ENCODE measurements at regions not wholly inside any gene's neighbourhood (a gene's known extent, or its start where the extent isn't known, plus 50 kb on each side); places are given as distances from the start of the nearest gene placed in this dataset.

- Mint-ChIP-seq H3K27me3 (peaks cover 7% of the 10 kb centered on the region), H3K4me3 (no peak overlapping the region), H3K4me1 (no peaks in the 10 kb centered on the region), H3K9me3 (ENCODE audit: insufficient read depth) (peaks cover 3% of the 10 kb centered on the region), H3K27ac (no peak overlapping the region)
- Histone ChIP-seq H3K27ac (ENCODE audit: low read length in 2 of 2) (no peak overlapping the region), H3K36me3 (replicated peaks in 1 of 2; ENCODE audit: control extremely low read depth in 1 of 2, control insufficient read depth in 1 of 2, extremely low read depth in 1 of 2, insufficient read depth in 2 of 2, low read length in 1 of 2) (no peaks in the 10 kb centered on the region), H3K27me3 (replicated peaks in 1 of 4; ENCODE audit: control extremely low read depth in 1 of 4, control insufficient read depth in 3 of 4, insufficient read depth in 4 of 4, low read length in 3 of 4) (no peaks in the 10 kb centered on the region), H3K79me2 (ENCODE audit: control insufficient read depth, insufficient read depth, low read length) (no peaks in the 10 kb centered on the region), H3K4me3 (ENCODE audit: control extremely low read depth in 1 of 5, extremely low read depth in 1 of 5, insufficient read depth in 1 of 5, low read depth in 2 of 5, low read length in 4 of 5) (no peak overlapping the region), H3K4me2 (replicated peaks; ENCODE audit: low read depth, low read length, poor library complexity, severe bottlenecking) (no peak overlapping the region), H3K9me3 (ENCODE audit: control extremely low read depth in 1 of 3, control insufficient read depth in 2 of 3, insufficient read depth in 1 of 3, low read length in 2 of 3) (peaks cover 0 to 7% (median 0%) of the 10 kb centered on the region in 3 donors), H3K4me1 (ENCODE audit: control insufficient read depth in 2 of 2, insufficient read depth in 2 of 2, low read length in 2 of 2) (no peaks in the 10 kb centered on the region), H4K20me1 (ENCODE audit: control insufficient read depth, insufficient read depth, low read length, poor library complexity, severe bottlenecking) (no peaks in the 10 kb centered on the region), H3K9ac (ENCODE audit: low read length) (no peak overlapping the region), H2AFZ (ENCODE audit: insufficient read depth, low read depth, low read length, poor library complexity, severe bottlenecking) (no peak overlapping the region)
- intact Hi-C loops (cut with micrococcal nuclease), result no loop called here
- TF ChIP-seq CTCF (IDR thresholded peaks at IDR 0.05), result no peak
- TF ChIP-seq EZH2 (IDR thresholded peaks at IDR 0.05; ENCODE audit: borderline replicate concordance, insufficient read depth, low read depth, low read length, poor library complexity, severe bottlenecking), result no peak
- CTCF ChIA-PET, result interaction anchor here (2.4 kb wide), 1 partner anchor 8 kb away, joined by 12 read pairs; no protein-coding TSS in a partner anchor
- no peak for ATAC-seq (ENCODE audit: low read depth)
- POLR2A ChIA-PET, result no interaction called here
- WGBS (ENCODE audit: insufficient coverage), result 33% methylated on average over 1 of the region's 4 CpGs
- DNase-seq, result no peak
These were observed 311.0 kb upstream of the PODXL start for GRCh38 chr7:131867461-131867860.

GRCh38 chr7:131865911-131866310, 309.5 kb upstream of the PODXL start:
- H3K36me3 ChIP-seq (replicated peaks in 1 of 2; ENCODE audit: control extremely low read depth in 1 of 2, control insufficient read depth in 1 of 2, extremely low read depth in 1 of 2, insufficient read depth in 2 of 2, low read length in 1 of 2), result no peaks in the 10 kb centered on the region
- no peak overlapping the region for H3K4me3 ChIP-seq (ENCODE audit: control extremely low read depth in 1 of 5, extremely low read depth in 1 of 5, insufficient read depth in 1 of 5, low read depth in 2 of 5, low read length in 4 of 5)
- H3K4me2 ChIP-seq (replicated peaks; ENCODE audit: low read depth, low read length, poor library complexity, severe bottlenecking), result no peak overlapping the region
- H3K4me1 Mint-ChIP-seq, result no peaks in the 10 kb centered on the region
- peaks cover 3% of the 10 kb centered on the region for H3K27me3 Mint-ChIP-seq
- no peak overlapping the region for H3K27ac Mint-ChIP-seq
- H3K9me3 ChIP-seq (ENCODE audit: control extremely low read depth in 1 of 3, control insufficient read depth in 2 of 3, insufficient read depth in 1 of 3, low read length in 2 of 3), result peaks cover 0 to 7% (median 0%) of the 10 kb centered on the region in 3 donors
- H2AFZ ChIP-seq (ENCODE audit: insufficient read depth, low read depth, low read length, poor library complexity, severe bottlenecking), result no peak overlapping the region
- ChIA-PET CTCF (no interaction called here), POLR2A (no interaction called here)
- ATAC-seq (ENCODE audit: low read depth) (no peak), DNase-seq (no peak)
- no peak overlapping the region for H3K4me3 Mint-ChIP-seq
- no peak overlapping the region for H3K27ac ChIP-seq (ENCODE audit: low read length in 2 of 2)
- WGBS (ENCODE audit: insufficient coverage), result 100% methylated on average over 2 of the region's 2 CpGs
- no peak for TF ChIP-seq EZH2 (IDR thresholded peaks at IDR 0.05; ENCODE audit: borderline replicate concordance, insufficient read depth, low read depth, low read length, poor library complexity, severe bottlenecking)
- TF ChIP-seq CTCF (IDR thresholded peaks at IDR 0.05), result no peak
- H3K4me1 ChIP-seq (ENCODE audit: control insufficient read depth in 2 of 2, insufficient read depth in 2 of 2, low read length in 2 of 2), result no peaks in the 10 kb centered on the region
- no peaks in the 10 kb centered on the region for H4K20me1 ChIP-seq (ENCODE audit: control insufficient read depth, insufficient read depth, low read length, poor library complexity, severe bottlenecking)
- intact Hi-C loops (cut with micrococcal nuclease), result no loop called here
- no peak overlapping the region for H3K9ac ChIP-seq (ENCODE audit: low read length)
- H3K9me3 Mint-ChIP-seq (ENCODE audit: insufficient read depth), result no peaks in the 10 kb centered on the region
- no peaks in the 10 kb centered on the region for H3K79me2 ChIP-seq (ENCODE audit: control insufficient read depth, insufficient read depth, low read length)
- no peaks in the 10 kb centered on the region for H3K27me3 ChIP-seq (replicated peaks in 1 of 4; ENCODE audit: control extremely low read depth in 1 of 4, control insufficient read depth in 3 of 4, insufficient read depth in 4 of 4, low read length in 3 of 4)
